B cell (primary cell): ENCODE measurements at regions not wholly inside any gene's neighbourhood (a gene's known extent, or its start where the extent isn't known, plus 50 kb on each side); places are given as distances from the start of the nearest gene placed in this dataset.

Source experiments
- ATAC-seq: fragments of 200-7000 bp; cut with Tn5 transposase; one replicate; pipeline ENCODE4 v1.10.0; 2021; ENCODE audit warnings: low read depth, mild to moderate bottlenecking, moderate number of reproducible peaks, moderate library complexity
- CTCF ChIA-PET: fragments of 350-600 bp; sonication (Branson Sonifier 250); formaldehyde crosslinking; loops from one replicate; lab custom pipeline; 2021; ENCODE audit warnings: antibody characterized with exemption, inconsistent platforms; lab: Charles Lee
- POLR2A ChIA-PET: fragments of 350-600 bp; sonication (Branson Sonifier 250); formaldehyde crosslinking; loops from one replicate; lab custom pipeline; 2021; ENCODE audit warnings: antibody characterized with exemption; lab: Charles Lee
- DNase-seq: peaks from one replicate; pipeline ENCODE4 v3.0.0; 2013
- H2AFZ ChIP-seq: 2 replicates; pipeline ENCODE4 v1.6.1; 2012; ENCODE audit warnings: mild to moderate bottlenecking, low read depth, low read length; ENCODE audit not compliant: insufficient read depth, poor library complexity, severe bottlenecking
- H3K27ac ChIP-seq, 2 donors: 1 replicate in 1 of 2; 2 replicates in 1 of 2; pipeline ENCODE4 v1.5.1; 2012 to 2013; ENCODE audit warnings: low read length in 2 of 2, mild to moderate bottlenecking in 2 of 2, moderate library complexity in 1 of 2
- H3K27me3 ChIP-seq, 4 experiments: fragments of 200-600 bp in 1 of 4; sonication (generic) in 1 of 4; replicated peaks in 1 of 4; 1 replicate in 2 of 4; 2 replicates in 2 of 4; pipeline versions ENCODE4 v1.6.1 to v1.7.0; 2013 to 2016; ENCODE audit warnings: low read length in 3 of 4, mild to moderate bottlenecking in 2 of 4, mixed read lengths in 1 of 4, moderate library complexity in 1 of 4; ENCODE audit not compliant: insufficient read depth in 4 of 4, control insufficient read depth in 3 of 4; ENCODE audit errors: control extremely low read depth in 1 of 4
- H3K36me3 ChIP-seq, 2 experiments: replicated peaks in 1 of 2; 1 replicate in 1 of 2; 2 replicates in 1 of 2; pipeline versions ENCODE4 v1.6.1 to v1.7.1; 2013; ENCODE audit warnings: low read length in 1 of 2; ENCODE audit not compliant: insufficient read depth in 2 of 2, control insufficient read depth in 1 of 2; ENCODE audit errors: control extremely low read depth in 1 of 2, extremely low read depth in 1 of 2
- H3K4me1 ChIP-seq, 2 donors: fragments of 200-600 bp in 1 of 2; sonication (generic) in 1 of 2; 1 replicate in 1 of 2; 2 replicates in 1 of 2; pipeline versions ENCODE4 v1.5.1 to v1.6.1; 2013 to 2017; ENCODE audit warnings: low read length in 2 of 2; ENCODE audit not compliant: control insufficient read depth in 2 of 2, insufficient read depth in 2 of 2
- H3K4me2 ChIP-seq: replicated peaks from 2 replicates; pipeline ENCODE3; 2012; ENCODE audit warnings: mild to moderate bottlenecking, low read depth, low read length; ENCODE audit not compliant: poor library complexity, severe bottlenecking
- H3K4me3 ChIP-seq, 5 experiments: fragments of 200-600 bp in 1 of 5; sonication (generic) in 1 of 5; 1 replicate in 3 of 5; 2 replicates in 2 of 5; pipeline versions ENCODE4 v1.5.1 to v1.7.0; 2011 to 2016; ENCODE audit warnings: low read length in 4 of 5, mild to moderate bottlenecking in 4 of 5, low read depth in 2 of 5, control low read depth in 1 of 5, moderate library complexity in 1 of 5; ENCODE audit not compliant: insufficient read depth in 1 of 5; ENCODE audit errors: control extremely low read depth in 1 of 5, extremely low read depth in 1 of 5
- H3K79me2 ChIP-seq: fragments of 200-600 bp; sonication (generic); one replicate; pipeline ENCODE4 v1.6.0; 2016; ENCODE audit warnings: low read length; ENCODE audit not compliant: control insufficient read depth, insufficient read depth
- H3K9ac ChIP-seq: fragments of 200-600 bp; sonication (generic); 2 replicates; pipeline ENCODE4 v1.6.1; 2017; ENCODE audit warnings: mild to moderate bottlenecking, low read length, moderate library complexity
- H3K9me3 ChIP-seq, 3 donors: one replicate each; pipeline versions ENCODE4 v1.6.1 to v1.7.1; 2013; ENCODE audit warnings: low read length in 2 of 3; ENCODE audit not compliant: control insufficient read depth in 2 of 3, insufficient read depth in 1 of 3; ENCODE audit errors: control extremely low read depth in 1 of 3
- H4K20me1 ChIP-seq: 2 replicates; pipeline ENCODE4 v1.6.0; 2012; ENCODE audit warnings: mild to moderate bottlenecking, low read length; ENCODE audit not compliant: insufficient read depth, control insufficient read depth, poor library complexity, severe bottlenecking
- H3K27ac Mint-ChIP-seq: one replicate; pipeline ENCODE4 v1.8.0; 2021; ENCODE audit warnings: mixed read lengths
- H3K27me3 Mint-ChIP-seq: one replicate; pipeline ENCODE4 v1.8.0; 2021; ENCODE audit warnings: mixed read lengths
- H3K4me1 Mint-ChIP-seq: one replicate; pipeline ENCODE4 v1.8.0; 2021; ENCODE audit warnings: mixed read lengths
- H3K4me3 Mint-ChIP-seq: one replicate; pipeline ENCODE4 v1.8.0; 2021; ENCODE audit warnings: mixed read lengths
- H3K9me3 Mint-ChIP-seq: one replicate; pipeline ENCODE4 v1.8.0; 2022; ENCODE audit warnings: mixed read lengths; ENCODE audit not compliant: insufficient read depth
- CTCF ChIP-seq: fragments of 200-600 bp; IDR thresholded peaks from one replicate; pipeline ENCODE4 v1.8.0; 2022; ENCODE audit warnings: antibody characterized with exemption, mild to moderate bottlenecking
- EZH2 ChIP-seq: IDR thresholded peaks from 2 replicates; pipeline ENCODE4 v1.6.1; 2012; ENCODE audit warnings: borderline replicate concordance, low read depth, mild to moderate bottlenecking, moderate library complexity, low read length; ENCODE audit not compliant: insufficient read depth, poor library complexity, severe bottlenecking
- WGBS: methylation state at CpG from one replicate; pipeline ENCODE4 v1.1.5; 2013; ENCODE audit warnings: missing lambda C conversion rate; ENCODE audit not compliant: insufficient coverage; 5-methylcytosine and 5-hydroxymethylcytosine counted together
- intact Hi-C: fragments of 100-400 bp; cut with micrococcal nuclease; formaldehyde crosslinking; loops from one replicate; pipeline ENCODE4 v1.10.0; 2022

DNA sequence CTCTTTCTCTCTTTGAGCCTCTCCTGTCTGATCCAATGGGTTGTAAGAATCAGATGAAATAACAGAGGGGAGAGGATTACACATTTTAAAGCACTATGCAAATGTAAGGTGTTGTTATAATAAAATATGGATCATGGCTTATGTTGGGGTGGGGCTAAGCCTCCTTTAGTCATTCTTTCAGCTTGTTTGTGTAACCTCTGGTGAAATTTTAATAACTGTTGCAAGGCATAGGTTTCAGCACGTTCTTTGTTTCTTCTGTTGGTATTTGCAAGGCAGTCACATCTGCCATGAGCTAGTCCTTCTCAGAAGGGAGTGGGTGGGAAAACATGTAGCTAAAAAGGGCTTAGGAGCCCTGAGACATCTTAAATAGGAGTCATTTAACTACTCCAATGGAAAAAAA, 74.8 kb upstream of the FRMD6 start:
- Histone ChIP-seq H3K9ac (no peak overlapping the region), H3K79me2 (no peaks in the 10 kb centered on the region), H3K36me3 (no peaks in the 10 kb centered on the region), H3K27ac (no peak overlapping the region), H3K4me1 (no peaks in the 10 kb centered on the region), H3K4me3 (no peak overlapping the region), H2AFZ (no peak overlapping the region), H3K4me2 (no peak overlapping the region), H4K20me1 (no peaks in the 10 kb centered on the region), H3K9me3 (no peaks in the 10 kb centered on the region), H3K27me3 (peaks cover 0 to 9% (median 2%) of the 10 kb centered on the region in 4 experiments)
- Mint-ChIP-seq H3K4me1 (no peaks in the 10 kb centered on the region), H3K4me3 (no peak overlapping the region), H3K27me3 (peaks cover 59% of the 10 kb centered on the region), H3K27ac (no peak overlapping the region), H3K9me3 (no peaks in the 10 kb centered on the region)
- no CpG with 5 or more reads among the region's 1 CpG for WGBS
- TF ChIP-seq EZH2: no peak
- no peak for TF ChIP-seq CTCF
- intact Hi-C loops: no loop called here
- ATAC-seq (no peak), DNase-seq (no peak)
- ChIA-PET CTCF (no interaction called here), POLR2A (no interaction called here)

DNA sequence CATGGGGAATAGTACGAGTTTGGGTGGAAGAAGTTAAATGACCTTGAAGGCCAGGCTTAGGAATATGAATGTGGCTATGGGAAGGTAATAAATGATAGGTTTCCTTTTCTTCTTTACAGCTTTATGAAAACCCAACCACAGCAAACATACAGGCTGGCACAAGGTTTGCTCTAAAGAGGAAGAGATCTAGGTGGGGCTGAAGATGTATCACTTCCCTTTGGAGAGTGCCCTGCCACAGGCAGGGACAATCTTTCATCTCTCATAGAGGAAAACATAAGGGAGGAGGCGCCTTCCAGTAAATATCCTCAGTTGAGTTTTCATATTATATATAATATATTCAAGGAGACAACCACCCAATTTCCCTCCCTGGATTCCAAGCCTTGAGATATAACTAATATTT, 72.9 kb upstream of the FRMD6 start:
- no CpG with 5 or more reads among the region's 2 CpGs for WGBS
- H2AFZ ChIP-seq: no peak overlapping the region
- H3K9me3 ChIP-seq: no peaks in the 10 kb centered on the region
- H4K20me1 ChIP-seq: no peaks in the 10 kb centered on the region
- no peak overlapping the region for H3K27ac Mint-ChIP-seq
- H3K27me3 ChIP-seq: peaks cover 0 to 9% (median 2%) of the 10 kb centered on the region in 4 experiments
- no peak for ATAC-seq
- no peak for DNase-seq
- intact Hi-C loops: no loop called here
- H3K9ac ChIP-seq: no peak overlapping the region
- H3K4me3 ChIP-seq: no peak overlapping the region
- H3K4me1 ChIP-seq: no peaks in the 10 kb centered on the region
- H3K27ac ChIP-seq: no peak overlapping the region
- H3K4me3 Mint-ChIP-seq: no peak overlapping the region
- H3K36me3 ChIP-seq: no peaks in the 10 kb centered on the region
- no peaks in the 10 kb centered on the region for H3K4me1 Mint-ChIP-seq
- CTCF ChIA-PET: no interaction called here
- TF ChIP-seq CTCF (no peak), EZH2 (no peak)
- peaks cover 46% of the 10 kb centered on the region for H3K27me3 Mint-ChIP-seq
- H3K79me2 ChIP-seq: no peaks in the 10 kb centered on the region
- H3K9me3 Mint-ChIP-seq: no peaks in the 10 kb centered on the region
- no peak overlapping the region for H3K4me2 ChIP-seq
- POLR2A ChIA-PET: no interaction called here
